ENCODE measurements at regions not wholly inside any gene's neighbourhood (a gene's known extent, or its start where the extent isn't known, plus 50 kb on each side); places are given as distances from the start of the nearest gene placed in this dataset.

- TF ChIP-seq CTCF (IDR thresholded peaks at IDR 0.05), result no peak
- no peak for DNase-seq (ENCODE audit: low spot score)
- ATAC-seq (ENCODE audit: low FRiP score), result no peak
Observed at GRCh38 chr16:63804126-63804525, 1317.7 kb downstream of the CDH11 start.

- no peak for DNase-seq (ENCODE audit: low spot score)
- TF ChIP-seq CTCF (IDR thresholded peaks at IDR 0.05), result no peak
- ATAC-seq (ENCODE audit: low FRiP score), result no peak
Observed at GRCh38 chr16:63789603-63790002, 1332.3 kb downstream of the CDH11 start.

- DNase-seq (ENCODE audit: low spot score) (no peak), ATAC-seq (ENCODE audit: low FRiP score) (no peak)
- no peak for TF ChIP-seq CTCF (IDR thresholded peaks at IDR 0.05)
Observed at GRCh38 chr16:63787014-63787413, 1334.8 kb downstream of the CDH11 start.

- TF ChIP-seq CTCF (IDR thresholded peaks at IDR 0.05), result no peak
- ATAC-seq (ENCODE audit: low FRiP score) (no peak), DNase-seq (ENCODE audit: low spot score) (no peak)
Observed at GRCh38 chr16:63785170-63785569, 1336.7 kb downstream of the CDH11 start.

GRCh38 chr16:63776437-63776836, 1345.4 kb downstream of the CDH11 start:
- no peak for ATAC-seq (ENCODE audit: low FRiP score)
- TF ChIP-seq CTCF (IDR thresholded peaks at IDR 0.05), result no peak
- no peak for DNase-seq (ENCODE audit: low spot score)

- ATAC-seq (ENCODE audit: low FRiP score) (no peak), DNase-seq (ENCODE audit: low spot score) (no peak)
- no peak for TF ChIP-seq CTCF (IDR thresholded peaks at IDR 0.05)
Observed at GRCh38 chr16:63776034-63776433, 1345.8 kb downstream of the CDH11 start.

- no peak for TF ChIP-seq CTCF (IDR thresholded peaks at IDR 0.05)
- DNase-seq (ENCODE audit: low spot score) (no peak), ATAC-seq (ENCODE audit: low FRiP score) (no peak)
Observed at GRCh38 chr16:63774302-63774701, 1347.6 kb downstream of the CDH11 start.

Measured in omental fat pad (tissue), 3 donors.